Embryonic facial prominence (tissue), 1 donor: ENCODE measurements at regions not wholly inside any gene's neighbourhood (a gene's known extent, or its start where the extent isn't known, plus 50 kb on each side); places are given as distances from the start of the nearest gene placed in this dataset.

Source experiments
- DNase-seq: peaks from one replicate; pipeline ENCODE4 v3.0.0-alpha.2; 2016; ENCODE audit errors: extremely low spot score

DNA sequence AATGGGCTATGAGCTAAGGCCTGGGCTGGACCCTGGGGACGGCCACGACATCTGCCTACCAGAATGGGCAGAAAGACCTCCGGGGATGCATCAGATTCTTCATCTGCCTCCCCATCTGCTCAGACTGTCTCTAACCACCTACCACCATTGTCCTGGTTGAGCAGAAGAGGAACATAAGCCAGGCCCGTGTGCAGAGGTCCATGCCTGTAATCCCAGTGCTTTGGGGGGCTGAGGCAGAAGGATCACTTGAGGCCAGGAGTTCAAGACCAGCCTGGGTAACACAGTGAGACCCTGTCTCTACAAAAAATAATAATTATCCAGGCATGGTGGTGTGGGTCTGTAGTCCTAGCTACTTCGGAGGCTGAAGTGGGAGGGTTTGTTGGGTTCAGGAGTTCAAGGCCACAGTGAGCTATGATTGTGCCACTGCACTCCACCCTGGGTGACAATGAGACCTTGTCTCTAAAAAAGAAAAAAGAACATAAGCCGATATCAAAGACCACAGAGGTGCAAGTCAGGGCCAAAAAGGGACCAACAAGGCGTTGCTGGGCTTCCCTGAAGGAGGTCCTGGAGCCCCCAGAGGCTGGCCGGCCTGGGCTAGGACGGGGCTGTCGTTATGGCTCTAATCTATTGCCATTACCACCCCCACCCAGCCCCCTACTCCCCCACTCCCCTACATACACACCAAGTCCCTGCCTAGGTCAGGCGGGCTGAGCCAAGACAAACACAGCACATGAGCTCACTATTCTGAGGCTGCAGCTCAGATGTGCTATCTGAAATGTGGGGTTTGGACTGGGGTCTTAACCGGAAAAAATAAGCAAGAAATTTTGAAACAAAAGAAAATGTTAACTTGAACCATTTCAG, 239.2 kb upstream of the RAB4A start:
- DNase-seq, result peak; percentile 20

DNA sequence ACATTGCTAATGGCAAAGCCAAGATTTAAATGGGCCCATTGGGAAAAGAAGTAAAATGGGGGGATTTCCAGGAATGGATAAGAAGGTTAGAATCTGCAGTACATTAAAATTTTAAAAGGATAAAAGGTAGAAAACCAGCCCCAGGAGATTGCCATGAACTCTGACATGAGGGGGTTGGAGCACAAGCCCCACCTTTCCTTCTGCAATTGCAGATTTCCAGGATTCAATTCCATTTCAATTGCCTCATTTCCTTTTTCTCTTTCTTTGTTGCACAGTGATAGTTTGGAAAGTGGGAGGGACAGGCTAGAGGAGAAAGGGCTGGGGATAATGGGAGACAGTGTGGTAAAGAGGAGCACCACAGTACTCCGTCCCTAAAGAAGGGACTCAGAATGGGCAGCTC, 238.5 kb upstream of the RAB4A start:
- DNase-seq, result peak; percentile 55

DNA sequence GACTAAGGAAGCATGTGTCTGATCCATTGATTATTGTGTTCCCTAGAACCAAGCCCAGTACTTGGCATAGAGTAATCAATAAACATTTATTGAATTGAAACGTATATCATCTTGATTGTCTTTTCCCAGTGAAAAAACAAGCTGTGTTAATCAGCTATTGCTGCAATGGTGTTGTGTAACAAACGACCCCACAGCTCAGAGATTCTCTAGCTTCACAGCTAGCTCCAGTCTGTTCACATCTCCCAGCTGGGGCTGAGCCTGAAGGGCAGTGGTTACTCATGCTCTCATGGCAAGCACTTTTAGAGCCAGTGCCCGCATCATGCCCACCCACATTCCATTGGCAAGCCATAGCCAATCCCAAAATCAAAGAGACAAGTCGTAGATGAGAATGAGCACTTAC, 237.4 kb upstream of the RAB4A start:
- DNase-seq, result no peak

DNA sequence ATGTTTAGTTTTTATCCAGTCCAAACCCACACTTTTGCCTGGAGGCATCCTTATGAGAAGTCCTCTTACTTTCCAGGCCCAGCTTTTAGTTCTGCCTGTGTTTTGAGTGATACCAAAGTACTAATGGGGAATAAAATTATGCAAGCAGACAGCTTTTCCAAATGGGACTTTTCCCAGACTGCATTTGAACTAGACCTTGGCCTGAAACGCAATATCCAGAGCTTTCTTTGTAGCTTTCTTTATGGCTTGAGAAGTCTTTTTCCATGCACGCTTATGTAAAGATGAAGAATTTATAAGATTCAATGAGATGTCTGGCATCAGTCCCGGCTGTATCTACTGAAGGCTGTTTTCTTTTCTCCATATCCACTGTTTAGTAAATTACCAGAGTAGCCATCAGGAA, 236.6 kb upstream of the RAB4A start:
- DNase-seq, result peak; percentile 29

DNA sequence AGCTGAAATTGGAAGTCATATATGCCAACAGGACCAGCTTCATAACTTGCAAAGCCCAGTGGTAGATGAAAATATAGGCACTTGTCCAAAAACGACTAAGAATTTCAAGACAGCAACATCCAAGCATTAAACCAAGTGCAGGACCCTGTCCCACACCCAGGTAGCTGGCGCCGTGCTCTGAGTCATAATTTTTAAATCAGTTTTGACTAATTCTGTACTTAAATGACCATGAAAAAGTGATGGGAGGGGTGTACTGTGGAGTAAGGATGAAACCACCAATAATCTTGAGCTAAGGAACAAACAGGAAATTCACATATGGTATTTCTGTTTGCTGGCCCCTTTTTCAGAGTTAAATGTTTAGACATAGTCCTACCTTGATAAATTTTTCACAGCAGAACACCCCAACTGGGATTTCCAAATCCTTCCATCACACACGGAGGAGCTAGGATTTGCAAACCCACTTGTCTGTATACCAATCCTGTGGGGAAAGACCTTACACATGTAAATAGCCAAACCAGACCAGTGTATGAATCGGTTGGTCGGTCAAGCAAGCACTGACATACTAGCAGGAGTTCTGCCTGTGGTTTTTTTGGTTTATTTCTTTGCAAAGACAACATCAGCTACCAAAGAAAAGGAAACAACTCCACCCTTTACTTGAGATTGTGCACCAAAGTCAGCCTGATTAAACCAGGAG, 235.7 kb upstream of the RAB4A start:
- no peak for DNase-seq

DNA sequence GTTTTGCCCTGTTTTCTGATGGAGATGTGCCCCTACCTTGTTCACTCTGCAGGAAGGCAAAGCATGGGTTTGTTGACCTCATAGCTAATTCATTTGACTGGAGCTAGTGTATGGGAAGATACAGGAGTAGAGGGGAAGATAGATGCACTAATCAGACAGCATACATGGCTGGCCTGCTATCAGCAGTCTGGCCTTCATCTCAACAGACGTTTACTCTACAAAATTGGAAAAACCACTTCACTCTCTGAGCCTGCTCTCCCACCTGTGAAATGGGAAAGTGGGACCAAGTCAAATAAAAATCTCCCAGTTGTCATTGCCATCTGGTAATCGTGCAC, 235.2 kb upstream of the RAB4A start:
- no peak for DNase-seq

DNA sequence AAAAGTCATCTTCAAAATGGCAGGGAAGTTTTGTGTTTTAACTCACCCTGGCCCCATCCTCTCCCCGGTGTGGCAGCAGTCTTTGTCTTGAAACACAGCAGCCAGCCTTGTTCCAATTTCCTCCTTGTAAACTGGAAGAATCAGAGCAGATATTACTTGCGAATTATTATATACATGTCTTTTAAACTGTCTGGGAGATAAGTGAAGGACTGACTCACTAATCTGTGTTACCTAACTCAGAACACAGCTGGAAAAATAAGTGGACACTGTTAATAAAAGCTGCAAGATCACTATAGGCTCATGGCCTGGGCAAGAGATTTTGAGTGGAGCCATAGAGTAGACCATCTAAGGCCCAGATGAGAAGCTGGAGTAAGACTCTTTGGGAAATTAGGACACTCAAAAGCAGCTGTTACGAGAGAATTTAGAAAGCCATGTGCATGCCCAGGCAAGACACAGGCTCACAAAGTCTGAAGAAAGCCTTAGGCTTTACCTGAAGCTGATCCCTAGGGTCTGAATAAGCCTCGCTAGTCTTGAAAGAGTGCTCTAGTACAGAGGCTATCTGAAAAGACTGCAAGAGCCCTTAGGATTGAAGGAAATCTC, 233.0 kb upstream of the RAB4A start:
- DNase-seq, result no peak

DNA sequence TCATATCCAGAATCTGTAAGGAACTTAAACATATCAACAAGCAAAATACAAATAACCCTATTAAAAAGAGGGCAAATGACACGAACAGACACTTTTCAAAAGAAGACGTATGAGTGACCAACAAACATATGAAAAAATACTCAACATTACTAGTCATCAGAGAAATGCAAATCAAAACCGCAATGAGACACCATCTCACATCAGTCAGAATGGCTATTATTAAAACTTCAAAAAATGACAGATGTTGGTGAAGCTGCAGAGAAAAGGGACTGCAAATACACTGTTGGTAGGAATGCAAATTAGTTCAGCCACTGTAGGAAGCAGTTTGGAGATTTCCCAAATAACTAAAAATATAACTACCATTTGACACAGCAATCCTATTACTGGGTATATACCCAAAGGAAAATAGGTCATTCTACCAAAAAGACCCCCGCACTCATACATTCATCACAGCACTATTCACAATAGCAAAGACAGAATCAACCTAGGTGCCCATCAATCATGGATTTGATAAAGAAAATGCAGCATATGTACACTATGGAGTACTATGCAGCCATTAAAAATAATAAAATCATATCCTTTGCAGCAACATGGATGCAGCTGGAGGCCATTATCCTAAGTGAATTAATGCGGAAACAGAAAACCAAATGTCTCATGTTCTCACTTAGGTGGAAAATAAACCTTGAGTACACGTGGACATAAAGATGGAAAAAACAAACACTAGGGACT, 230.1 kb upstream of the RAB4A start:
- no peak for DNase-seq

DNA sequence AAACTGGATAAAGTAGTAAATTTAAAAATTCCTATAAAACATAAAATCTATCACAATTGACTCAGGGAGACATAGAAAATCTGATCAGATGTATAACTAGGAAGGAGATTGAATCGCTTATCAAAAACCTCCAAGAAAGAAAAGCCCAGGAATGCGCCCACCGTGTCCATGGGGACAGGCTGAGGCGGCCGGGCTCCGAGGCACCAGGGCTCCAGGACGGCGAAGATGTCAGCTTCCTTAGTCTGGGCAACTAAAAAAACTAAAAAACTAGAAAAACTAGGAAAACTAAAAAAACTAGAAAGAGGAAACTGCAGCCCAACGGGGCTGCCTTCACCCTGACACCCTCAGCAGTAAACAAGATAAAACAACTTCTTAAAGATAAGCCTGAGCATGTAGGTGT, 229.0 kb upstream of the RAB4A start:
- no peak for DNase-seq

DNA sequence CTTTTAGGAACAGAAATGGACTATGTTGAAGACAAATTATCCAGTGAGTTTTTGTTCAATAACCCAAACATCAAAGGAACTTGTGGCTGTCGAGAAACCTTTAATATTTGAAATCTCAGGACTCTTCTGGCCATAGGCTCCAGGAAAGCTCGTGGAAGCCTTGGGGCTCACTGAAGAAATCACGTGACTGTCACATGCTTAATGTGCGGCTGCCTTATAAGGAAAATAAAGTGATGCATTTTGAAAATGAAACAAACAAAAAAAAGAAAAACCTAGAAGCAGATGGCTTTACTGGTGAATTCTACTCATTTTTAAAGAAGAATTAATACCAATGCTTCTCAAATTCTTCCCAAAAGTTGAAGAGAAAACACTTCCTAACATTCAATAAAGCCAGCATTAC, 228.4 kb upstream of the RAB4A start:
- no peak for DNase-seq

DNA sequence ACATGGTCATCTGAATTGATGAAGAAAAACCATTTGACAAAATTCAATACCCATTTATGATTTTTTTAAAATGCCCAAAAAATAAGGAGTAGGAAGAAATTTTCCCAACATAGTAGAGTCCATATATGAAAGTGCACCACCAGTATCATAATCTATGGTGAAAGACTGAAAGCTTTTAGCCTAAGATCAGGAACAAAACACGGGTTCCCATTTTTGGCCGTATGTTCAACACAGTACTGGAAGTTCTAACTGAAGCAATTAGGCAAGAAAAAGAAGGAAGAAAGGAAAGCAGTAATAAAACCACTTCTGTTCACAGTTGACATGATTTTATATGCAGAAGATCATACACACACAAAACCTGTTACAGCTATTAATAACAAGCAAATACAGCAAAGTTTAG, 227.8 kb upstream of the RAB4A start:
- DNase-seq, result no peak

DNA sequence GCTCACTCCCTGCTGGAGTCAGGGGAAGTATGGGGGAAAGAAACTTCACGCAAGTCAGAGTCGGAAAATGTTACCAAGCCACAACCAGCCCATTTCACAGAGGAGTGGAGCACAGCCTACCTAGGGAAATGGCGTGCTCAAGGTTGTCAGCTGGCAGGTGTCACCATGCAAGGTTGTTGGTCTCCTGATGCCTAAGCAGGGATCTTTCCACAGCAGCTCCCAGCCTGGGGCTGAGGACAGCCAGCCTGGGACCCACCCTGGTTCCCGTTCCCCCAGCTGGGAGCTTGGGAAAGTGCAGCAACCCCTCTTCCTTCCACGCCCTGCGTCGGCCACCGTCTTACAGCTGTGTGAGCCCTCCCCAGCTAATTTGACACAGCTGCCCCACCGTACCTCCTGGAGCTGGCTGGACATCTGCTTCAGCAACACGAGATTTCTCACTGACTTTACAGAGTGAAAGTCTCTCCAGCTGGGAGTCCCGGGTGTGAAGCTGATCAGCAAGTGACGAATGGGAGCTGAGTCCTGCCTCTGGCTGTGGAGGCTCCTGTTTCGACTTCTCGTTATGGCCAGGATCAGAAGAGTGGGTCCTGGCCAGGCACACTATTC, 224.6 kb upstream of the RAB4A start:
- no peak for DNase-seq

DNA sequence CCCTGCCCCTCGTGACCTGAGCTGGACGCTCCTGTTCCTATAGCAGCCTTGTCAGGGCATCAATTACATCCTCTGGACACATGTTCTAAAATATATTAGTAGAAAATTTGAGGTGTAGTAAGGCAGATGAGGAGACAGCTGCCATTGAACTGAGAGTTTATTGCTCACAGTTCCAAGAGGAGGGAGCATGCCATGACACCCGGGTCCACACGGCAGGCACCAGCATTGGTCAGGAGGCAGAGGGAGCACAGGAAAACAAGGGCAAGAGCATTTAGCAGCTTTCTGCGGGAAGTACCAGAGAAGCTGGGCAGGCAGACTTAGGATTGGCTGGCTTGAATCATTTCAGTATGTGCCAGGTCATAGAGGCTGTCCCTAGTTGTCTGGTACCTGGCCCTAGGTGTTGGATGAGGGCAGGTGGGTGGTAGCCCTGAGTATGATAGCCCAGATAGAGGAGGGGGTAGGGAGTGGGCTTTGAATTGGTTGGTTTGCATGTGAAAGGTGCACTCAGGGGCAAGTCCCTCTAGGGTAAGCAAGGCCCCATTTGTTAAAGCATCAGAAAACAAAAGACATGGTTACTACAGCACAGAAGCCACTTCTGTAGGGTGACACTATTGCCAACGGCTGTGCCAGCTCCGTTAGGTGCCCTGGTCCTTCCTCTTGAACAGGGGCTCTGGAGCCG, 223.6 kb upstream of the RAB4A start:
- no peak for DNase-seq

DNA sequence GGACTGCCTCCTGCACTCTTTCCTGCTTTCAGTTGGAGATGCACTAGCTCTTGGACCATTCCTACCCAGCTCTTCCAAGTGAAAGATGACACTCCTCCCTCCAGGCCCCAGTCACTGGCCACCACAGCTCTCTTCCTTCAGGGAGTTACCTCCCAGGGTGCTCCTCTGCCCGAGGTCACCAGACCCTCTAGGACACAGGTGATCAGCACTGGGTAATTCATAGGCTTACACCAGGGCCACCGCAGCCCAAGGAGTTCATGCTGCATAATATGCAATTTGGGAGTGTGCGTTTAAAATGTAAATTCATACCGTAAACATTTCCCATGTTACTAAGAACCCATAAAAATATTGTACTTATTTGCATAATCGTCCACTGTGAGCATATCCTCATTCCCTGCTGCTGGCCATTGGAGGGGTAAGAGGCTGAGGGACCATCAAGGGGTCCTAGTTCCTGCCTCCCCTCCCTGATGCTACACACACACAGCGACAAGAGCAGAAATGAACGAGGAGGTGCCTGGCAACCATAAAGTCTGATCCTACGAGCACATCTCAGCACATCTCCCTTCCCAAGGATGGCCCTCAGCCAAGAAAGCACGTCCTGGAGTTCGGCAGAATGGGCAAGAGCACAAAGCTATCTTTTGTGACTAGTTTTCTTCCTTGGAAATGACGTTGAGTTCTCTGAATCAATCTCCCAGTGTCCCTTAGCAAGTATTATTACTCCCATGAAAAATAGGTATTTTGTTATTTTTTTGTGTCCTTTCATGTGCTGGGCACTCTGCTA, 222.9 kb upstream of the RAB4A start:
- no peak for DNase-seq

DNA sequence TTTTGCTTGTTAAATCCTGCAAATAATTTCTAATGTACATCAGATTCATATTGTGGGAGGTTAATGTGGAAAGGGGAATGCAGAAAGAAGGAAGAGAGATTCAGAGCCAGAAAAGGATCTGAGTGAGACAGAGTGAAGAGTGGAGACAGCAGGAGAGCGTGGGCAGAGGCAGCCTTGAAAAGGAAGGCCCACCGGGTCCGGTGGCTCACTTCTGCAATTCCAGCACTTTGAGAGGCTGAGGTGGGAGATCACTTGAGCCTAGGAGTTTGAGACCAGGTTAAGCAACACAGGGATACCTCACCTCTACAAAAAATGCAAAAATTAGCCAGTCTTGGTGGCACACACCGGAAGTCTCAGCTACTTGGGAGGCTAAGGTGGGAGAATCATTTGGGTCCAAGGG, 222.0 kb upstream of the RAB4A start:
- DNase-seq, result no peak

DNA sequence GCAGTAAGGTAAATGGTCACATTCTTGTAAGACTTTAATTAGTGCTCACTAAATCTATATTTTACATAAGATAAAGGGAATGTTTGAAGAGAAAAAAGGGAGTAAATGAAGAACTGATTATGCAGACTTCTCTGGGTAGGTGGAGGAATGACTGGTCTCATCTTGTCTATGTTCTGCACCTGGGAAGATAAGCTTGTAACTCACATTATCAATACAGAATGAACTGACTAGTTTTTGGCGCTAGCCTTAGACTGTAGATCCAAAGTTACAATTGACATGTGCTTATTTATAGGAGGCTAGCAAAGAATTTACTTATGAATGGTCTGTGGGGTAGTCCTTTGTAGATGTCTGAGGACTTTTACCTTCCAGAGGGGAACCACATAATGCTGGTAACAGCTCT, 214.9 kb upstream of the RAB4A start:
- DNase-seq, result no peak

DNA sequence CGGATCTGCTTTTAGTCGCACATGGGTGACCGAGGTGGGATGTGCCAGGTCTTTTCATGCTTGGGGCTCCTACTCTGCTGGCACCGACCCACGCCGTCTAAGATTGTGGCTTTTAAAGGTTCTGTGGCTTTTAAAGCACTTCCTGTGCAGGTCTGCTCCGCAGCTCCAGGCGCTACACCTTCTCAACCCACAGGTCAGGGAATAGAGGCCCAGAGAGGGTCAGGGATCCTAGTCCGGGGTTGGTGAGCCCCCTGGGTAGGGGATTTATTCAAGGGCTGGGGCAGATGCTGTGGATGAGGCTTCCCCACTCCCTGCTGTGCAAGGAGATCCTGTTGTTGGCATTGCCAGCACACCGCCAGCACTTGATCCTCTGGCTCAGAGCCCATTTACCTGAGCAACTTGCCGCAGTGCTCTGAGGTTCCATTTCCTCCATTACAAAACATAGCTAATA, 212.8 kb upstream of the RAB4A start:
- DNase-seq, result no peak

DNA sequence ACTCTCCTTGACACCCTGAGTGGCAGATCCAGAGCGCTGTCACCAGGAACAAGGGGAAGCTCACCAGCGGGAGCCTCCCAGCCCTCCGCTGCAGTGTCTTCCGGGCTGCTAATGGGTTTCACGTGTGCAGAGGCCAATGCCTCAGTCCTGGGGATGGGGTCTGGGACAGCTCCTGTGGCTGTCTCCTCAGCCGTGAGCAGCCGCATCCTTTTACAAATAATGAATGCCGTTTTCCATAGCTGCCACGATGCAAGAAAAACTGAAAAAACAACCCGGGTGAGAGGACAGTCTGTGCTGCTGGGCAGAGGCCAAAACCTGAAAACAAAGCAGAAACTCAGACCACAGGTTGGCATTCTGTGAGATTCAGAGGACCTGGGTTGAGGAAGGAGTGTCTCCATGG, 212.2 kb upstream of the RAB4A start:
- DNase-seq, result no peak

DNA sequence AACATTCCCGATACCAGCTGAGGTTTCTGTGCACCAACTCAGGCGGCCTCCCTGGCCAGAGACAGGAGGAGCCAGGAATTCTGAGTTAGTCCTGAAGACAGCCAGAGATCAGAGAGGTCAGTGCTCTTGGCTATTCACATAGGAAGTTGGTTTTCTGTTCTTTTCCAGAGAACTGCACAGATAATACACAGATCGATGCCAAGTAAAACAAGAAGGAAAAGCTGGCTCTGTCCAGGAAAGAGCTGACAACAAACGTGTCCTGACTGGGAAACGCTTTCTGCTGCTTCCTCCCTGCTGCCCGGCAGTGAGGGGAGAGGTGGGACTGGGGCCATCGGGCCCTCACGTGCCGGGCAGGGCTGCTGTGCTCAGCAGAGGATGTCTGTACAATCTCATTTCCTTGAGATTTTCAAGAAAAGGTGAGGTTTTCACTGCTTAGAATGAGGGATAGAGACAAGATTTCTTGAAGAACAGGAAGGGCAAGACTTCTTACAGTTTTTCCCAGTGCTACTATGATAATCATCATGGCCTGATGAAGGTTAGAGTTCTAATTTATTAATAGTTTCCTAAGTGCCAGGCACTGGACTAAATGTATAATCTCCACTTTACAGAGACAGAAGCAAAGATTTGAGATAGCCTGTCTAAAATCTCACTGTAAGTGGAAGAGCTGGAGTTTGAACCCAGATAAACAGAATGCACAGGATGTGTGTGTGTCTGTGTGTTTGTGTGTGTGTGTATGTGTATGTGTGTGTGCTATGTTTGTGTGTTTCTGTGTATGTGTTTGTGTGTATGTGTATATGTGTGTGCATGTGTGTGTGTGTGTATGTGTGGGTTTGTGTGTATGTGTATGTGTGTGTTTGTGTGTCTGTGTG, 211.0 kb upstream of the RAB4A start:
- no peak for DNase-seq

DNA sequence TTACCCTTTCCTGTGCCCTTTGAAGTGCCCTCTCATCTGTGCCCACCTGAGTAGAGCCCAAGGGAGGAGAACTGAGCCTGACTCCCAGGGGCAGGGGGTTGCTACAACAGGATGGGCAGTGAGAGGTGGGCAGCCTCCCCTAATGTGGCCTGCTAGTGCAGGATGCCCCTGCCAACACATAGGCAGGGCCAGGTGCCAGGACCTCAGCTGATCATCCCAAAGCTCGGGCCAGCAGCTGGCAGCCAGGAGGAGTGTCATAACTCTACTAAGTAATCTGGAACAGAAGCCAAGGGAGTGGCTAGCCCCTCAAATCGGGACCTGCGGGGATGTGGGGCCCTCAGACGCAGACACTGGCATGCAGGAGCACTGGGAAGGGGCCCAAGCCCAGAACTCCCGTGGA, 208.8 kb upstream of the RAB4A start:
- no peak for DNase-seq
